ENCODE measurements at regions not wholly inside any gene's neighbourhood (a gene's known extent, or its start where the extent isn't known, plus 50 kb on each side); places are given as distances from the start of the nearest gene placed in this dataset.

DNA sequence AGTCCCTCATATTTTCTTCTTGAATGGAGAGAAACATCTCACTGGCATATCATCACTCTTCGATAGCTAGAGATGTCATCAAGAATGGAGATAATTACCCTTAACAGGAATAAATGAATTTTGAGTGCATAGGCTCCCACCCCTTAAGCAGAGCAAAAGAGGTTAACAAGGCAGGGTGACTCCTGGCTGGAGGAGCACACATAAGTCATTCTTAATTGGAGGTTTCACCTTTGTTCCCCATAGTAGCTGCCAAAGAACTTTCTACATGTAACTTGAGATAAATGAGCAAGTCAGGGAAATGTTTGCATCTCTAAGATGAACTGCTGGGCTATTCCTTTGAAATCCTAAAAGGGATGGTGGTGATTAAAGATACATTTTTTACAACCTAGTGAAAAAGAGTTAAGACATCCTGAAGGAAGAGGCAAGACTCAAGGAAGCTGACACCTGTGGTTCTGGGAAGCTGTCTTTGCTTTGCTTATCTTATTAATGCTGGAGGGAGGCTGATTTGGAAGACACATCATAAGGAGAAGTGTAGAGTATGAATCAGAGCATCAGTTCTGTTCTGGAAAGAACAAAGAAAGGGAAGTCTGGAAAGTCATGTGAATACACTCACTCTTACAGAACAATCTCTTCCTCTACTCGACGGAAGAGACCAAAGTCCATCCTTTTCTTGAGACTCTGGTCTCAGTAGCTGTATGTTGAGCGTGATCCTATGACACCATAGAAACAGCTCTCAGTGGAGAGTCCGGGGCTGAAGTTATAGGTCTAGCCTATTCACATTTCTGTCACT, 326.3 kb downstream of the OSTF1 start:
- TF ChIP-seq, protein P1, sequence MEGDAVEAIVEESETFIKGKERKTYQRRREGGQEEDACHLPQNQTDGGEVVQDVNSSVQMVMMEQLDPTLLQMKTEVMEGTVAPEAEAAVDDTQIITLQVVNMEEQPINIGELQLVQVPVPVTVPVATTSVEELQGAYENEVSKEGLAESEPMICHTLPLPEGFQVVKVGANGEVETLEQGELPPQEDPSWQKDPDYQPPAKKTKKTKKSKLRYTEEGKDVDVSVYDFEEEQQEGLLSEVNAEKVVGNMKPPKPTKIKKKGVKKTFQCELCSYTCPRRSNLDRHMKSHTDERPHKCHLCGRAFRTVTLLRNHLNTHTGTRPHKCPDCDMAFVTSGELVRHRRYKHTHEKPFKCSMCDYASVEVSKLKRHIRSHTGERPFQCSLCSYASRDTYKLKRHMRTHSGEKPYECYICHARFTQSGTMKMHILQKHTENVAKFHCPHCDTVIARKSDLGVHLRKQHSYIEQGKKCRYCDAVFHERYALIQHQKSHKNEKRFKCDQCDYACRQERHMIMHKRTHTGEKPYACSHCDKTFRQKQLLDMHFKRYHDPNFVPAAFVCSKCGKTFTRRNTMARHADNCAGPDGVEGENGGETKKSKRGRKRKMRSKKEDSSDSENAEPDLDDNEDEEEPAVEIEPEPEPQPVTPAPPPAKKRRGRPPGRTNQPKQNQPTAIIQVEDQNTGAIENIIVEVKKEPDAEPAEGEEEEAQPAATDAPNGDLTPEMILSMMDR (IDR thresholded peaks at IDR 0.05; ENCODE audit: control insufficient read depth, insufficient read depth, low read depth, low read length, missing control alignments) = no peak
- H3K4me3 ChIP-seq (ENCODE audit: control insufficient read depth, low read depth, low read length) = no peak overlapping the region
- DNase-seq (ENCODE audit: low read depth) = no peak

DNA sequence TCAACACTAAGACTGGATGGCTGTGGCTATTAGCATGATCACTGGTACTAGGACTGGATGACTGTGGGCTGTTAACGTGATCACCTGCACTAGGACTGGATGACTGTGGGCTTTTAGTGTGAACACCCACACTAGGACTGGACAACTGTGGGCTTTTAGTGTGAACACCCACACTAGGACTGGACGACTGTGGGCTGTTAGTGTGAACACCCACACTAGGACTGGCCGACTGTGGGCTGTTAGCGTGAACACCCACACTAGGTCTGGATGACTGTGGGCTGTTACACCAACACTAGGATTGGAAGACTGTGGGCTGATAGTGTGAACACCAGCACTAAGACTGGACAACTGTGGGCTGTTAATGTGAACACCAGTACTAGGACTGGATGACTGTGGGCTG, 329.2 kb downstream of the OSTF1 start:
- DNase-seq (ENCODE audit: low read depth) = no peak
- TF ChIP-seq, protein P1 (IDR thresholded peaks at IDR 0.05; ENCODE audit: control insufficient read depth, insufficient read depth, low read depth, low read length, missing control alignments) = no peak
- H3K4me3 ChIP-seq (ENCODE audit: control insufficient read depth, low read depth, low read length) = no peak overlapping the region

DNA sequence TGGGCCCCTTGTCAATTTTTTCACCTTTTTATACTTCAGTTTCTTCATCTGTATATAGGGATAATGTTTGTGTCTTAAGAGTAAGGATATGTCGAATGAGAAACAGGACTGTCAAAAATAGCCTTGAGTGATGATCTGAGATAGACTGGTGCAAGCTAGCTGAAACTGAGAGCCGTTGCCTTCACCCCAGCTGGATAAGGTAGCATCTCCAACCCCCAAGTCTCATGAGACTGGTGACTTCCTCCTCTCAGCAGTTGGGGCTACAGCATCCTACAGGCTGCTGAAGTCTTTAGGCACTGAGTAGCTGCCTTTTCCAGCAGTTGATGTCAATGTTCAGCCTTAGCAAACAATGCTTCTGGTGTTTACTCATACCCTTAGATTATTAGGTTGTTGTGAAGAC, 330.2 kb downstream of the OSTF1 start:
- H3K4me3 ChIP-seq (ENCODE audit: control insufficient read depth, low read depth, low read length) = no peak overlapping the region
- TF ChIP-seq, protein P1 (IDR thresholded peaks at IDR 0.05; ENCODE audit: control insufficient read depth, insufficient read depth, low read depth, low read length, missing control alignments) = no peak
- no peak for DNase-seq (ENCODE audit: low read depth)

DNA sequence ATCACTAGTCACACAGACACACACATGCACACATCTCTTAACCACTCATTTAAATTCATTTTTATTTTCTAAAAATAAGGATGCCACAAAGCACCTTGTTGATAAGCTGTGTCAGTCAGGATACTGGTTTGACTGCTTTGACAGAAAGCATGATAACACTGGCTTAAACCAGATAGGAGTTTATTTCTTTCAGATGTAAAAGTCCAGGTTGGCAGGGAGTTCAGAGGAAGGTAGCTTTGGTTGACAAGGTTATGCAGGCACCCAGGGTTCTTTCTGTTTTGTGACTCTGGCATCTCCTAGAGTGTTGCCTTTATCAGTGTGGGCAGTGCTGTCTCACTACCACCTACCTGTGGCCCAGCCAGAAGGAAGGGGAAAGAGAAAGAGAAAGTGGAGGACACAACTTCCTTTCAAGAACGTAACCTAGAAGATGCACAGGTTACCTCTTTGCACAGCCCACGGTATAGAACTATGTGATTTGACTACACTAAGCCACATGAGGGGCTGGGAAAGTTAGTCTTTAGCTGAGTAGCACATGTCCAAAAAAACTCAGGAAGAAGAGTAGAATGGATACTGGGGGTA, 334.7 kb downstream of the OSTF1 start:
- no peak overlapping the region for H3K4me3 ChIP-seq (ENCODE audit: control insufficient read depth, low read depth, low read length)
- TF ChIP-seq, protein P1 (IDR thresholded peaks at IDR 0.05; ENCODE audit: control insufficient read depth, insufficient read depth, low read depth, low read length, missing control alignments) = no peak
- no peak for DNase-seq (ENCODE audit: low read depth)

DNA sequence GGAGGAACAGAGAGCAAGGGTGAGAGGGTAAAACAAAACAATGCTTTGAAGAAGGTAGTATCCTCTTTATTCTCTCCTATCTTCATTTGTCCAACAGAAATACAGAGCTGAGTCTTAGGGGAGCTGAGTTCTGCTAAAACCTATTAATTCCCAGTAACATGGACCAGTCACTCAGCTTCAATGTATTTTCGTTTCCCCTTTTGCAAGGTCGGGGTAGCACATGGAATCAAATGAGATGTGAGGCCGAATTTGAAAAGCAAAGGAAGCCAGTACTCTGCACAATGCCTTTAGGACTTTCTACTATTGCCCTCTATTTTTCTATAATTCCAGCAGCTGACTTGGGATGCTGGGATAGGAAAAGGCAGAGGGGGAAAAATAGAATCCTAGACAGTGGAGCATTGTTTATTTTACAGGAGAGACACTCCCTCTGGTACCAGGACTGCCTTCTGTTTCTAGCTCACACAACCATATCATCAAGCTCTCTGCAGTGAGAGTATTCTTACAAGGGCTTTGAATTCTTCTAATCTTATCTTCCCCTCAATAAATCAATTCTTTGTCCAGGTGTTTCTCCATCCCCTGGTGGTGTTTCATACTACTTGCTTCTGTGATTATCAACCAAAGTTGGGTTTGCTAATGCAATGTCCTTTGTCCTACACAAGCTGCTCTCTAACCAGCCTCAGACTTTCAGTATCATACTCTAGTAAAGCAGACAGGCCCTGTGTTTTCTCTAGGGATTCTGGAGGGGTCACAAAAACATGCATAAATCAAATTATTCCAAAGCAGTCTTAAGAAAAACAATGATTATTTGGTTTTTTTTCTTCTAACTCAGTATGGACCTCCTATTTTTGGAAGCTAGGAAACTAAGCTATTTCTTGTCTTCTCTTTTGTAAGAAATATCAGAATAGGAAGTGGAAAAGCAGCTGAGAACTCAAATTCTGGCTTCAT, 341.5 kb downstream of the OSTF1 start:
- no peak overlapping the region for H3K4me3 ChIP-seq (ENCODE audit: control insufficient read depth, low read depth, low read length)
- TF ChIP-seq, protein P1 (IDR thresholded peaks at IDR 0.05; ENCODE audit: control insufficient read depth, insufficient read depth, low read depth, low read length, missing control alignments) = no peak
- DNase-seq (ENCODE audit: low read depth) = no peak

DNA sequence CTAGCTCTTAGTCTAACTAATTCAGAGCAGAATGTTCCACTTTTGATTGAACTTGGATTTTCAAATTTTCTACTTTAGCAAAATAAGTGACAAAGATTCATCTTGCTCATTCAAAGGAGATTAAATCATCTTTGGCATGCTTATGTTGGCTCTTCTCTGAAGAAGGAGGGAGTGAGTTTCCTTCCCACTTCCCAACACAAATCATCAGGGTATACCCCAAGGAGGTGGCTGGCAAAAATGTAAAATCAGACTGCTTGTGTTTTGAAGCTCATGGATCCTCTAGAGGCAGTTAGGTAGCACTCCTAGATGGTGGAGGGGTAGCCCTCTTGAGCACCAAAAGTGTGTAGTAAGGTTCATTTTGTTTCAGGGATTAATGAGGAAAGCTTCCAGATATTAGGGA, 343.1 kb downstream of the OSTF1 start:
- DNase-seq (ENCODE audit: low read depth) = no peak
- TF ChIP-seq, protein P1 (IDR thresholded peaks at IDR 0.05; ENCODE audit: control insufficient read depth, insufficient read depth, low read depth, low read length, missing control alignments) = no peak

More for the DNA sequence above, 343.1 kb downstream of the OSTF1 start:
- no peak overlapping the region for H3K4me3 ChIP-seq (ENCODE audit: control insufficient read depth, low read depth, low read length)
